GM21423 (cell line): ENCODE measurements at regions not wholly inside any gene's neighbourhood (a gene's known extent, or its start where the extent isn't known, plus 50 kb on each side); places are given as distances from the start of the nearest gene placed in this dataset.
A peak's percentile ranks its signal among the peaks of the same experiment; 100 is the strongest.
"Not testable (repeated sequence)": the region's sequence is repeated elsewhere in the genome, so short reads cannot be mapped to it uniquely, and the experiment has no call there.

Experiments
- ATAC-seq: cut with Tn5 transposase; IDR thresholded peaks from one replicate; pipeline ENCODE4 v1.9.1; 2021; ENCODE audit warnings: mild to moderate bottlenecking, moderate library complexity; ENCODE audit not compliant: unreplicated experiment

DNA sequence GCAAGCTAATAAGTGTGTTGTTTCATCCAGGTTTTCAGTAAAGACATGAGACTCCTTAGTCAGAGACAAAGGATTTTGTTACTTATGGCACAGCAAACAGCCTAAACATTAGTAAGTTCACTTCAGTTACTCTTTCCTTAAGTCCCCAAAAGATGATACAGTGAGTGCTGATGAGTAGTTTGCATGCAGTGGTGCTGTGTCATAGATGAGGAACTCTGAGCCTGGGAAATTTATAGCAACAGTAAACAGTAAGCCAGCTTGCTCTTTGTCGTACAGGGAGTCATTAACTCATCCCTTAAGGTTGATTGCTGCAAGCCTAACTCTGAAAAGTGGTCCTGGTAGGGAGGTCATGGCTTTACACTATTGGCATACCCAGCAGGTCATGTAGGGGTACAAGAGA lies 208.6 kb upstream of the OR4E1 start:
- ATAC-seq: no peak

DNA sequence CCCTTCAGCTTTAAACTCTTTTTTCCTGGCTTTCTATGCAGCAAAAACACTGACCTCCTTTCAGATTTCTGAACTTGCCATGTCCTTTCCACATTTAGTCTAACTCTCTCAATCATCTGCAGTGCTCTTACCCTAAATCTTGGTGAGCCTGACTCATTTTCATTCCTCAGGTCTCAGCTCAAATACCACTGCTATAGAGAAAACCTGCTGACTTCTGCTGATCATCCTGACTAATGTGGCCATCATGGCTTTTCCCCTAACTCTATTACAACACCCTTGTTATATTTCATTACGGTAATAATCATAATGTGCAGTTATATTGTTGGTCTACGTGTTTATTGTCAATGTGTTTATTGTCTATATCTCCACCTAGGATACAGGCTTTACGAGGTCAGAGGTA lies 207.3 kb upstream of the OR4E1 start:
- ATAC-seq: no peak

DNA sequence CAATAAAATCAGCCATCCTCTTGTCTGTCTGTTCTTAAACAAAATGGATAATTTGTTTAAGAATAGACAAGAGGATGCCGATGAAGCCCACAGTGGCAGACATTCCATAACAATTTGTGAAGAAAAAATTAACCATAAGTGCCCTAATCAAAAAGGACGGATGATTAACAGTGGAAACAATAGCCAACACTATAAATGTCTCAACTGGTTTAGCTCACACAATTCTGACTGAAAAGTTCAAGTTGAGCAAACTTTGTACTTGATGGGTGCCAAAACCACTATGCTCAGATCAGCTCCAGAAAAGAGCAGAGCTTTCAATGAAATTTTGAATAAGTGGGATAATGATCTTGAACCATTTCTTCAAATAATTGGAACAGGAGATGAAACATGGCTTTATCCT lies 202.2 kb upstream of the OR4E1 start:
- no peak for ATAC-seq

DNA sequence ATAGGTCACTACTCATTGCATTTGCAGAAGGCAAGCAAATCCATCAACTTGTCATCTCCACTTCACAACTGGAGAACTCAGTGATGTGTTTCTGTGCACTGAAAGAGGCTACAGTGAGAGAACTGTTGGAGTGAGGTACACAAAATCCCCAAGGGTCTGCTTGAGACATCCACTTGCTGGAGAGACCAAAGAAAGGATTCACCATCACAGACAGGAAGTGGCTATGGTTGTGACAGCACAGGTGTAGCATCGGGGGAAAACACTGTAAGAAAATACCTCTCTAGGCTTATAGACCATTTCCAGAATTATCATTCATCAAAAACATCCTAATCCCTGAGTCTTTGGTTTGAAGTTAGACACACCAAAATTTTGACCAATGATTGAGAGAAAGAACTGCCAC lies 201.3 kb upstream of the OR4E1 start:
- no peak for ATAC-seq

DNA sequence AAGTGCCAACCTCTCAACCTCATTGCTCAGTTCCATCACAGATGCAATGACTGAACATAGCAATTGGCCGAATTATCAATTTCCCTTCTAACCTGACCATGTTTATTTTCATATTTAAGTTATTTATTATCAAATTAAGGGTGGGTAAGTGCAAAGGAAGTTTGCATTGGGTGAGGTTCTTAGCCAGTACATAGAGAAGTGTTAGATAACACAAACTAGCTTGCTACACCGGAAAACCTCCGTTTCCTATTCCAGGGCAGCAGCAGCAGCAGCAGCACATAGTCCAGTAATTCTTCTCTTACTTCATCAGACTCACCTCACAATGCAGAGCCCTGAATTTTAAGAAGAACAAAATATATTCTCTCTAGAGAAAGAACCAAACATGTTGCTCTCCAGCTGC lies 200.5 kb upstream of the OR4E1 start:
- ATAC-seq: no peak

DNA sequence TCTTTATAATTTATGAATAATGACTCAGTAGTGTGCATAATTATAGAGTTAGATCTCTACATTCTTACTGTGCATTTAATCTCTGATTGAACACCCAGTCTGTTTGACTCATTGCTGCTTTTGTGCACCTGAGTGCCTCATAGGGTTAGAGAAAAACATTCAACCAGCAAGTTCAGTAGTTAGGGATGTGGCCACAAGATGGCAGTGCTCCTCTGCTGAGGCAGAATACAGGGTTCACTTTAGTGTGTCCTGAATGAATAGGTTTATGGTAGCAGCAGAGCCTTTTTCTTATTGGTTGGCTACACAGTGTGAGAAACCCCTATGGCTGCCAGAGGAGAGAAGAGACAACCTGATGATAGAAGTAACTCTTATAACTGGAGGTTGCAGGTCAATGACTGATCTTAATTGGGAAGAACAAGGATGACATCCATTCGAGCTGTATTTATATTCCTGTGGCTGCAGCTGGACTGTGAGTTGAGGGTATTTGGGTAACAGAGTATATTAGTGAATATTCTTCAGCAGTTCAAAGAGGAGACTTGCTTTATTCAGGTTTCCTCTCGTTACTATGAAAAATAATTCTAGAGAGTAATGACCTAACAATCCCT lies 194.9 kb upstream of the OR4E1 start:
- peak; percentile 76 for ATAC-seq

DNA sequence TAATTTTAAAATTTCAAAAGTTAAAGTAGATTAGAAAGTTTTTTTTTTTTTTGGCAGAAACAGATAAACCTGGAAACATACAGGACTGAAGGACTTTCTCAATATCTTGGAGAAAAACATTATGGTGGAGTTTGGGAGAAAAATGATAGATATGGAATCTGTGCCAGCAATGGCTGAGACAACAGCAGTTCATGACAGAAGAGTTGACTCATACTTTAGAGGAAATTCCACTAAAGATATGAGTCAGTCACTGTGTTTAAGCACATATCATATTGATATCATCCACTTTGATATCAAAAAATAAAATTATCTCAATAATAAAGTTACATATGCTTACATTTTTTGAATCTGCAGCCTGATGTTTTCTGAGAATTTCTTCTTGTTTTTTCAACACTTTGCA lies 193.9 kb upstream of the OR4E1 start:
- ATAC-seq: no peak

DNA sequence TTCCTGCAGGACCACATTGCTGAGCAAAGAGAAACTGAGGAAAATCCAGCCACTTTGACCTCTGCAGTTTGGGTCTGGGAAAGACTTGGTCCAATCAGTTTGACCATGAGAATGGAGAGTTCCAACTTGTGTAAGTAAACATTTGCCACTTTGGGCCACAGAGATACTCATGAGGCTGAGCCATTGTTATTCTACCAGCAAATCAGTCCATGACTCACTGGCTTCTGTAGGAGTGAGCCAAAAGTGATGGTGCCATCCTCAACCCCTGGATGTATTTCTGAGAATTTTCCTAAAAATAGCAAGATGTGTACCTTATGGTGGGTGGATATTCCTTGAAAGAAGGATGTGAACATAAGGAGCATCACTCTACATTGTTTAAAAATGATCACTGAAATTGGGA lies 192.9 kb upstream of the OR4E1 start:
- no peak for ATAC-seq

DNA sequence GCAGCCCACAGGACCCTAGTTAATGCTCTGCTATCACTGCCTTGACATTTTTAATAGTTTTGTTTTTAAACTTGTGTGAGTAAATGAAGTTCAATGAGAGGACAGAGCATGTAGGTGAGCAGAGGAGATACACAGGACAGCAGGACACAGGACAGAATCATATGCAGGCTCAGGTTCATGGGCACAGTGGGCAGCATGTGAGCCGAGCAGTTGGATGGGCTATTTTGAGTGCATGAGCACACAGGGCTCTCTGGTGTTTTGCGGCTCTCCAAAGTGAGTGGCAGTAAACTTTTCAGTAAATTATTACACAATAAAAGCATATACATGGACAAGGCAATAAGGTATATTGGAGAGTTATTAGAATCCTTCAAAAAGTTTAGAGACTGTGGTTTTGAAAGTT lies 189.7 kb upstream of the OR4E1 start:
- ATAC-seq: no peak

DNA sequence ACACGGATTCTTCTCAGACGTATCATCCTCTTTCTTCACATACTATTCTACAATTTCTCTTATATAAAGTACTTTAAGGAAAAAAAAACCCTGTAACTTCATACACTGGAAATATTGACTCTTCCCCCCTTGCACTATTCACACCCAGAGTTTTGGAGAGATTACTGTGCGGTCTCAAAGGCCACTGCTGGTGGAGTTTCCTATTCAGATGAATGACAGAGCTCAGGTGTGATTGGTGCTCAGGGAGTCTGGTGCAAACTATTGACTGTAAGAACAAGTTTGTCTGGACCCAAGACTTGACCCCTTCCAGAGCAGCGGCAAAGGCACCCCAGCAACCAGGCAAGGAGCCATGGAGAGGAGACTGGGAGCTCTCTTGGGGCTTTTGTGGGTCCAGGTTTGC lies 187.5 kb upstream of the OR4E1 start:
- no peak for ATAC-seq

DNA sequence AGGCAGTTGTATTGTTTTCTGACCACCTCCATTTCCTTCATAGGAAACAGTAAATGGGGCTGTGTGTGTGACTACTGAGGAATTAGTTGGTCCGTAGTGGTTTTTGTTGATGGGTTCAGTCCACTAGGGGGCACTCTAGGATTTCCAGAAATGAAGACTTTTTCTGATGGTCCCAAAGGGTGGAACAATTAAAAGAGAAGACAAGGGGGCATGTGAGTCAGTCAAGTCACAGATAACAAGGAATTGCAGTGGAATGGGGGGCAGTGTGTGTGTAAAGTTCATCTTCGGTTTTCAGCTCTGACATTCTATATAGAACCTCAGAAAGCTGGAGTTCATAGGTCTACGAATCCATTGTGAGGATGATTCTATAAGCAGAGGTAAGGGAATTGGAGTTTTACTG lies 186.6 kb upstream of the OR4E1 start:
- ATAC-seq: no peak

DNA sequence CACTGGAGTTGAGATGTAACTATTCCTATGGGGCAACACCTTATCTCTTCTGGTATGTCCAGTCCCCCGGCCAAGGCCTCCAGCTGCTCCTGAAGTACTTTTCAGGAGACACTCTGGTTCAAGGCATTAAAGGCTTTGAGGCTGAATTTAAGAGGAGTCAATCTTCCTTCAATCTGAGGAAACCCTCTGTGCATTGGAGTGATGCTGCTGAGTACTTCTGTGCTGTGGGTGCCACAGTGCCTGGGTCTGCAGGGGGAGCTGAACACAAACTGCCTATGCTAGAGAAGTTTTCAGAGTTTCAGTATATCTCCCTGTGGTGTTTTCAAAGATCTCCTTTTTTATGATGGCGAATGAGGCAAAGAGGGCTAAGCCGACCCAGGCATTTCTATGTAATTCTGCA lies 179.2 kb upstream of the OR4E1 start:
- ATAC-seq: no peak

DNA sequence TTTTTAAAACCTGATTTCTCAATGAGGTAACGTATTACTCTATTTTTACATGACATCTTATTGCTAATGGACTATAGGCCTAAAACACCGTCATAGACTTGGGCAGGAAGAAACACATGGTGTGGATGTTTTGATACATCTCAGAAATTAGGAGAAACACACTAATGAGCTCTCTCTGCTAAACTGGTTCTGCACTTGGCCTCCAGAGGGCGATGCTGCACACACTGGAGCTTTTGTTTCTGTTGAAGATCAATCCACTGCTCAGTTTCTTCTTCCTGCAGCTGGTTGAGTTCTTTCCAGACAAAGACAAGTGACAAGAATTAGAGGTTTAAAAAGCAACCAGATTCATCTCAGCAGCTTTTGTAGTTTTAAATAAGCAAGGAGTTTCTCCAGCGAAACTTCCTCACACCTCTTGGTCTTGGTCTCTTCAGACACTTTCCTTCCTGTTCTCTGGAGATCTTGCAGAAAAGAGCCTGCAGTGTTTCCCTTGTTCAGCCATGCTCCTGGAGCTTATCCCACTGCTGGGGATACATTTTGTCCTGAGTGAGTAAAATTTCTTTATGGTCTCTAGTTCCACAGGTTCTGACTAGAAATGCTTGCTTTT lies 178.5 kb upstream of the OR4E1 start:
- no peak for ATAC-seq

DNA sequence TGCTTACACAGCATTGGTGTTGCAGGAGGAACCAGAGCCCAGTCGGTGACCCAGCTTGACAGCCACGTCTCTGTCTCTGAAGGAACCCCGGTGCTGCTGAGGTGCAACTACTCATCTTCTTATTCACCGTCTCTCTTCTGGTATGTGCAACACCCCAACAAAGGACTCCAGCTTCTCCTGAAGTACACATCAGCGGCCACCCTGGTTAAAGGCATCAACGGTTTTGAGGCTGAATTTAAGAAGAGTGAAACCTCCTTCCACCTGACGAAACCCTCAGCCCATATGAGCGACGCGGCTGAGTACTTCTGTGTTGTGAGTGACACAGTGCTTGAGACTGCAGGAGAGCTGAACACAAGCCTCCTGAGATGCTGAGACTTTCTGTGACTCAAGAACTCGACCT lies 173.3 kb upstream of the OR4E1 start:
- not testable (repeated sequence) for ATAC-seq

DNA sequence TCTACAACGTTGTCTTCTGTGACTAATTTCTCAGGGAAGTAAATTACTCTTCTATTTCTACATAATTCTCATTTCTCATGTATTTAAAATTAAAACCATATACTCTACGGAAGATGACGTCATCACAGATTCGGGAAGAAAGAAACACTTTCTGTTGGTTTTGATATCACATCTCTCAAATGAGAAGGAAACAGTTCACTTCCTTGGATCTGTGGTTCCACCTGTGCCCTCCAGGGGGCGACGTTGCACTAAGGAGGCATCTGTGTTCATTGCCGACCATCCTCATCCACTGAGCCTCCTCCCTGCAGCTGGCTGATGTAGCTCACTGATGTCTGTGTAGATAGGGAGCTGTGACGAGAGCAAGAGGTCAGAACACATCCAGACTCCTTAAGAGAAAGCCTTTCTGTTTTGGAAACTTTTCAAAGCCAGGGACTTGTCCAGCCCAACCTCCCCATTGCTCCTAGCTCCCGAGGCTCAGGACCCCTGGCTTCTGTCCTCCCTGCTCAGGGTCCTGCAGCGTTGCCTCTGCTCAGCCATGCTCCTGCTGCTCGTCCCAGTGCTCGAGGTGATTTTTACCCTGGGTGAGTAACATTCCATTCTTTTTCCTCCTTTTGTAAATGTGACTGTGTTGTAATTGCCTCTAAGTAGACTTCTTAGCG lies 172.7 kb upstream of the OR4E1 start:
- ATAC-seq: no peak

DNA sequence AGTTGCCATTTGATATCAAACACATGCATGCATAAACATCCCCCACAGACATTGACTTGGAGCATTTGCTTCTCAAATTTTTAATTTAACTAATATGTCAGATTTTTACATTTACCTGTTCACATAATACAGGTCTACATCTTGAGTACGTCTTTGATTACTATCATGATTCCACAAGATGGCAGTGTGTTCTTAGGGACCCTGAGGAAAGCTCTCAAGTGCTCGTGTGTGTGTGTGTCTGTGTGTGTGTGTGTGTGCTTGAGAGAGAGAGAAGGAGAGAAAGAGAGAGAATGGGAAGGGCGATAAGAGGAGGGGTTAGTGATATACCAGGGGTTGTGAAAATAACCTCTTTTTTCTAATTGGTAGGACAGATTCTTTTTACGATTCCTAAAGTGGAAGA lies 167.1 kb upstream of the OR4E1 start:
- ATAC-seq: no peak

DNA sequence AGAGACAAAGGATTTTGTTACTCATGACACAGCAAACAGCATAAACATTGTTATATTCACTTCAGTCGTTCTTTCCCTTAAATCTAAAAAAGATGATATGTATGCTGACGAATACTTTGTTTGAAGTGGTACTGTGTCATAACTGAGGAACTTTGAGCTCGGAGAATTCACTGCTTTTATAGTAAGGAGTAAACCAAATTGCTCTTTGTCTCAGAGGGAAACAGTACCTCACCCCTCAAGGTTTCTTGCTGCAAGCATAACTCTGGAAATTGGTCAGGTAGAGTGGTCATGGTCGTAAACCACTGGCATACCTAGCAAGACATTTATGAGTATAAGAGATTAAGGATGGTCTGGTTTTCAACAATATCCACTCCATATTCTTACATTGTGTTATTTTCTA lies 160.2 kb upstream of the OR4E1 start:
- no peak for ATAC-seq

DNA sequence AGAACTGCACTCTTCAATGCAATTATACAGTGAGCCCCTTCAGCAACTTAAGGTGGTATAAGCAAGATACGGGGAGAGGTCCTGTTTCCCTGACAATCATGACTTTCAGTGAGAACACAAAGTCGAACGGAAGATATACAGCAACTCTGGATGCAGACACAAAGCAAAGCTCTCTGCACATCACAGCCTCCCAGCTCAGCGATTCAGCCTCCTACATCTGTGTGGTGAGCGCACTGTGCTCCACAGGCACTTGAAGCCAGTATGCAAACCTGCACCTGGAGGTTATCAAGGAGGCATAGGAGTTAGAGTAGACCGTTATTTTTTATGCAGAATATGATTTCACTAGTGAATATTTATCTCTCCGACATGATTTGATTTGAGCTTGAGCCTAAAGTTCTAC lies 152.2 kb upstream of the OR4E1 start:
- ATAC-seq: no peak

DNA sequence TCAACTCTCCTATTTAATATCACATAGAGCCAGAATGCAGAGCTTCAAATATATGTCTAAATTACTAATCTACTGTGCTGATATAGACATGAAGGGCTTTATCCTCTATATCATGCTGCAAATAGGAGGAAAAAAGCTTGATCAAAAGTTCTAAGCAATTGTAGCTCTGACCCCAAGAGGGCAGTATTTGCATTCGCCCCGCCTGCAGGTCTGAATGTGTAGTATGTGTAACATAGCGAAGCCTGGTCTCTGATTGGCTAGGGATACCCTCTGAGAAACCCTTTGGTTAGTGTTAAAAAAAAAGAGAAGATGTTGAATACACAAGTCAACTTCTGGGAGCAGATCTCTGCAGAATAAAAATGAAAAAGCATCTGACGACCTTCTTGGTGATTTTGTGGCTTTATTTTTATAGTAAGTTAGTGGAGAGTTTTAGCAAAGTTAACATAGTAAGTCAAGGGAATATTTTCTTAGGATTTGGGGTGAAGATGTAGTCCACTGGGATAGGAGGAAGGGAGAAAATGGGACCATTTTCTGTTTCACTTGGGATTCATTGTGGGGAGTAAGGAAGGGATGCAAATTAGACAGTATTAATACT lies 151.6 kb upstream of the OR4E1 start:
- ATAC-seq: no peak

DNA sequence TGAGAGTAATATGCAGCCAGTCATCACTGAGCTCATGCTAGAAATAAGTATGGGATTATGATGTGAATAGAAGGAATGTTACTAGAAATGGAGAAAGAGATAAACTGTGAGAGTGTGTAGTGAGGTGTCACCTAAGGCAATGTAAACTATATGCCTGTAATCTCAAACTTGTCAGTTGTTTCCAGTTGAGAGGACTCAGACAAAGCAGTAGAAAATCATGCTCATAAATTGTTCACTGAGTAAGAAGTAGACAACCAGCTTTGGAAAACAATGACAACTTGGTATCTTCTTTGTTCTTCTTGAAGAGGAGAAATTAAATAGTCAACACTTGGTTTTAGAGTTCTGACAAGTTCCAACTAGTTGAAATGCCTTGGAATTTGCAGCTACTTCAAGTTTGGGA lies 148.5 kb upstream of the OR4E1 start:
- no peak for ATAC-seq

DNA sequence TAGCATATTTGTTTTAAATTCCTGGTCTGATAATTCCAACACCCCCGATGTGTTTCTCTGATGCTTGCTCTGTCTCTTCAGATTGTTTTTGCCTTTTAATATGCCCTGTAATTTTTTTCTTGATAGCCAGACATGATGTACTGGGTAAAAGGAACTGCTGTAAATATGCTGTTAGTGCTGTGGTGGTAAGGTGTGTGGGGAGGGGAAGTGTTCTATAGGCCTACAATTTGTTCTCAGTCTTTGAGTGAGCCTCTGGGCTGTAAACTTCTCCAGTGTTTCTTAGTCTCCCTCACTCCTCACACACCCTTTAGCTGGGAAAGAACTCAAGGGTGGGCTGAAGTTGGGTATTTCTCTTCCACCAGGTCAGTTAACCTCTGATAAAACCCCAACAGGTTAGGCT lies 147.0 kb upstream of the OR4E1 start:
- no peak for ATAC-seq

DNA sequence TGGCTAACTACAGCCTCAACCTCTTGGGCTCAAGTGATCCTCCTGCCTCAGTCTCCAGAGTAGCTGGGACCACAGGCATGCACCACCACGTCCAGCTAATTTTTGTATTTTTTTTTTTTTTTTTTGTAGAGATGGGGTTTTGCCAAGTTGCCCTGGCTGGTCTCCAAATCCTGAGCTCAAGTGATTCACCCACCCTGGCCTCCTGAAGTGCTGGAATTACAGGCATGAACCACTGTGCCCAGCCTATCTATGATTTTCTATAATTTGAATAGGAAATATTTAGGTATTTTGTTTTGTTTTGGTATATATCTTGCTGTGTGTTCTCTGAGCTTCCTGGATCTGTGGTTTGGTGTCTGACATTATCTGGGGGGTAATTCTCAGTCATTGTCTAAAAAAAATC lies 146.3 kb upstream of the OR4E1 start:
- ATAC-seq: not testable (repeated sequence)
